Right atrium auricular region (tissue), 2 donors: ENCODE measurements at regions not wholly inside any gene's neighbourhood (a gene's known extent, or its start where the extent isn't known, plus 50 kb on each side); places are given as distances from the start of the nearest gene placed in this dataset.

Source experiments
- DNase-seq: peaks from one replicate; pipeline ENCODE4 v3.0.0-alpha.2; 2019; ENCODE audit warnings: low spot score
- H3K27ac ChIP-seq, 2 donors: fragments of 200-600 bp; sonication (generic); 1 replicate in 1 of 2; 2 replicates in 1 of 2; pipeline ENCODE4 v1.5.1; 2016 to 2019
- H3K27me3 ChIP-seq, 2 donors: fragments of 200-600 bp; sonication (generic); one replicate each; pipeline versions ENCODE4 v1.5.1 to v1.6.0; 2017 to 2019
- H3K36me3 ChIP-seq: fragments of 200-600 bp; sonication (generic); one replicate; pipeline ENCODE4 v1.5.1; 2016
- H3K4me1 ChIP-seq, 2 donors: fragments of 200-600 bp; sonication (generic); one replicate each; pipeline versions ENCODE4 v1.5.1 to v1.6.0; 2017 to 2019
- H3K4me3 ChIP-seq, 2 donors: fragments of 200-600 bp; sonication (generic); 1 replicate in 1 of 2; 2 replicates in 1 of 2; pipeline ENCODE4 v1.5.1; 2017 to 2019; ENCODE audit warnings: mild to moderate bottlenecking in 1 of 2, moderate library complexity in 1 of 2
- H3K9me3 ChIP-seq, 2 donors: fragments of 200-600 bp; sonication (generic); one replicate each; pipeline ENCODE4 v1.5.1; 2019
- TF ChIP-seq, protein P1 (sequence below), 2 donors: fragments of 200-600 bp; sonication (generic); IDR thresholded peaks; one replicate each; pipeline ENCODE4 v1.5.1; 2019; ENCODE audit warnings: antibody characterized with exemption in 2 of 2

DNA sequence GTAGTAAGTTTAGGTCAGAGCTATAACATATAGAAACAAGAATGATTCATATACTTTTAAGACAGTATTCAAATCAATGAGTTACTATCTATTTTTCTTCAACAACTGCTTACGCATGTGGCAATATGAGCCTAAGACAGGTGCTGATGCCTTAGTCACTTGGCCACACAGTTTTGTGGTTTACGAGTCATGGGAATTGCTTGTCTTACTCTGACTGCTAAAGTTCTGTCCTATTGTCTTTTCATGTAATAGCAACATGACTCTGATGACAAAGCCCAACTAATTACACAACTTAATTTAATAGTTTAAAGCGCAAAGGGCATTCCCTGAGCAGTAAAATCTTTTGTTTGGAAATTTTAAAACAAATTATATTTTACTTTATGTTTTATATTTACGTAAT is 159.3 kb upstream of the CENPW start:
- Histone ChIP-seq H3K4me3 (no peak overlapping the region), H3K27me3 (no peaks in the 10 kb centered on the region), H3K27ac (no peak overlapping the region), H3K9me3 (no peaks in the 10 kb centered on the region), H3K4me1 (no peaks in the 10 kb centered on the region), H3K36me3 (no peaks in the 10 kb centered on the region)
- TF ChIP-seq, protein P1, sequence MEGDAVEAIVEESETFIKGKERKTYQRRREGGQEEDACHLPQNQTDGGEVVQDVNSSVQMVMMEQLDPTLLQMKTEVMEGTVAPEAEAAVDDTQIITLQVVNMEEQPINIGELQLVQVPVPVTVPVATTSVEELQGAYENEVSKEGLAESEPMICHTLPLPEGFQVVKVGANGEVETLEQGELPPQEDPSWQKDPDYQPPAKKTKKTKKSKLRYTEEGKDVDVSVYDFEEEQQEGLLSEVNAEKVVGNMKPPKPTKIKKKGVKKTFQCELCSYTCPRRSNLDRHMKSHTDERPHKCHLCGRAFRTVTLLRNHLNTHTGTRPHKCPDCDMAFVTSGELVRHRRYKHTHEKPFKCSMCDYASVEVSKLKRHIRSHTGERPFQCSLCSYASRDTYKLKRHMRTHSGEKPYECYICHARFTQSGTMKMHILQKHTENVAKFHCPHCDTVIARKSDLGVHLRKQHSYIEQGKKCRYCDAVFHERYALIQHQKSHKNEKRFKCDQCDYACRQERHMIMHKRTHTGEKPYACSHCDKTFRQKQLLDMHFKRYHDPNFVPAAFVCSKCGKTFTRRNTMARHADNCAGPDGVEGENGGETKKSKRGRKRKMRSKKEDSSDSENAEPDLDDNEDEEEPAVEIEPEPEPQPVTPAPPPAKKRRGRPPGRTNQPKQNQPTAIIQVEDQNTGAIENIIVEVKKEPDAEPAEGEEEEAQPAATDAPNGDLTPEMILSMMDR (IDR thresholded peaks at IDR 0.05): no peak
- DNase-seq: no peak

DNA sequence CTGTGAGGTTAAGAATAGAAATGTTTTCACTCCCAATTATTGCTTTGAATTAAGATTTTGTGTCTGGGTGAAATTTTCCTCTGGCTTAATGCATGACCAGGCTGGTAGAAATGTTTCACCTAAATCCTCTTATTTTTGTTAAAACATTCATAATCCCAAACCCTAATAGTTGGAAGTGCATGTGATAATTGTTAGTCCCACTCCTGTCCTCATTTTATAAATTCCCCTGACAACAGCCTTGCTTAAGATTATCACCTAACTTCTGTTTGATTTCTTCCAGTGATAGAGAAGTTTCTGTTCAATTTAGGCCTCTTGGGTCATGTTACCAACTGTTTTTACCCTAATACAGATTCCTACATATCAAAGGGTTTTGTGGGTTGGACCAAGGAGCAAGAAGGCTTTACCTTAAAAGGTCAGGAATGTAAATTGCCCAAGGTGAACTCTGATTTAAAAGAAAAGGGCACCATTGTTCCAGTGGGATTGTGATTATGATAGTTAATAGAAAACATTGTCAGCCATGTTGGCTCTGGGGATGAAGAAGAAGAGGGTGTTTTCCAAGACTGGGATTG is 158.7 kb upstream of the CENPW start:
- DNase-seq: no peak
- H3K9me3 ChIP-seq: no peaks in the 10 kb centered on the region
- no peaks in the 10 kb centered on the region for H3K4me1 ChIP-seq
- TF ChIP-seq, protein P1 (IDR thresholded peaks at IDR 0.05): no peak
- H3K27me3 ChIP-seq: no peaks in the 10 kb centered on the region
- H3K4me3 ChIP-seq: no peak overlapping the region
- no peaks in the 10 kb centered on the region for H3K36me3 ChIP-seq
- H3K27ac ChIP-seq: no peak overlapping the region

- Histone ChIP-seq H3K27me3 (no peaks in the 10 kb centered on the region), H3K4me1 (no peaks in the 10 kb centered on the region), H3K27ac (no peak overlapping the region), H3K4me3 (no peak overlapping the region), H3K9me3 (no peaks in the 10 kb centered on the region), H3K36me3 (no peaks in the 10 kb centered on the region)
- TF ChIP-seq, protein P1 (IDR thresholded peaks at IDR 0.05): no peak
- no peak for DNase-seq
Measured at GRCh38 chr6:126181890-126182289, 158.0 kb upstream of the CENPW start.

DNA sequence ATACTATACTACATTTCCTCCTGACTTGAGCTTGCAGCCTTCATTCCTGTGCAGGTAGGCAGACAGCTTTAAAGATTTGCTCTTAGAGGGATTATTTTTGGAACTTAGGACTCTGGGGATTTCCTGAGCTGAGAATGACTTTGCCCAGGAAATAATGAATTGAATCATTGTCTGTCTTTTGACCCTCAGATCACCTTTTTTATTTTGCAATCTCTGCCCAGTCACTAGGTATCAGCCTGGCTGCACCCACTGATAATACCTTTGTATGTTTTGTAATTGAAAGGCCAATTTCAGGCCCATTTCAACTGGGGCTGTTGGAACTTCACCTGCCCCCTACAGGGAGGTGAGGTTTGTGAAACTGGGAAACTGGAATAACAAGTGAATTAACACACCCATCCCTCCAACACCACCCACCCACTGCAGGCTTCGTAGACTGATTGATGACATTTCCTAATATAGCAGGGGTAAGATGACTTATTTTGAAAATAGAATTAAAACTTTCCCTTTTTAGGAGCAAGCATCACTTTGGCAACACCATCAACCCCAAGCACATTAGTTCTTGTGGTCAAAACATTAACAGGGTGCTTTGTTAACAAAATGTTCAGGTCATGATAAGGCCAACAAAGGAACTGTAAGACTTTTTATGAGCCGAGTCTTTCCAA is 157.1 kb upstream of the CENPW start:
- no peak for DNase-seq
- H3K27me3 ChIP-seq: no peaks in the 10 kb centered on the region
- no peaks in the 10 kb centered on the region for H3K9me3 ChIP-seq
- no peak overlapping the region for H3K27ac ChIP-seq
- no peaks in the 10 kb centered on the region for H3K36me3 ChIP-seq
- H3K4me1 ChIP-seq: no peaks in the 10 kb centered on the region
- TF ChIP-seq, protein P1 (IDR thresholded peaks at IDR 0.05): no peak
- H3K4me3 ChIP-seq: no peak overlapping the region

DNA sequence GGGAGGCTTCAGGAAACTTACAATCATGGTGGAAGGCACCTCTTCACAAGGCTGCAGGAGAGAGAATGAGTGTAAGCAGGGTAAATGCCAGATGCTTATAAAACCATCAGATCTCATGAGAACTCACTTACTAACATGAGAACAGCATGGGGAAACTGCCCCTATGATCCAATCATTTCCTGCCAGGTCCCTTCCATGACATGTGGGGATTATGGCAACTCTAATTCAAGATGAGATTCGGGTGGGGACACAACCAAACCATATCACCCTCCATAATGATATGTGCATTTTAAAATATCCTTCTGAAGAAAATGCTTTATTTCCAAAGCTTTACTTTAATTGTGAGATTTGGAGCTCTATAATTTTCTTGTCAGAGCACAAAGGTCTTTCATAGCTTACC is 154.1 kb upstream of the CENPW start:
- H3K4me1 ChIP-seq: no peaks in the 10 kb centered on the region
- no peak for DNase-seq

More for the DNA sequence above, 154.1 kb upstream of the CENPW start:
- Histone ChIP-seq H3K36me3 (no peaks in the 10 kb centered on the region), H3K27ac (no peak overlapping the region), H3K4me3 (no peak overlapping the region), H3K27me3 (no peaks in the 10 kb centered on the region), H3K9me3 (no peaks in the 10 kb centered on the region)
- TF ChIP-seq, protein P1 (IDR thresholded peaks at IDR 0.05): no peak
